Sigmoid colon (tissue), 6 donors: ENCODE measurements at regions not wholly inside any gene's neighbourhood (a gene's known extent, or its start where the extent isn't known, plus 50 kb on each side); places are given as distances from the start of the nearest gene placed in this dataset.
A peak's percentile ranks its signal among the peaks of the same experiment; 100 is the strongest.

Source experiments
- DNase-seq: peaks from one replicate; pipeline ENCODE4 v3.0.0-alpha.2; 2019
- H3K27ac ChIP-seq, 4 donors: fragments of 200-600 bp; sonication (generic); one replicate each; pipeline ENCODE4 v1.5.1; 2016 to 2019; ENCODE audit warnings: mild to moderate bottlenecking in 1 of 4
- H3K27me3 ChIP-seq, 3 donors: fragments of 200-600 bp; sonication (generic); one replicate each; pipeline ENCODE4 v1.5.1; 2019; ENCODE audit warnings: mild to moderate bottlenecking in 1 of 3
- H3K36me3 ChIP-seq, 4 donors: fragments of 200-600 bp; sonication (generic); one replicate each; pipeline ENCODE4 v1.5.1; 2016 to 2019
- H3K4me1 ChIP-seq, 4 donors: fragments of 200-600 bp; sonication (generic); one replicate each; pipeline ENCODE4 v1.5.1; 2017 to 2019
- H3K4me3 ChIP-seq, 4 donors: fragments of 200-600 bp; sonication (generic); one replicate each; pipeline ENCODE4 v1.5.1; 2017 to 2019; ENCODE audit warnings: mild to moderate bottlenecking in 2 of 4, moderate library complexity in 1 of 4
- H3K9me3 ChIP-seq, 4 donors: fragments of 200-600 bp in 3 of 4; sonication (generic) in 3 of 4; one replicate each; pipeline versions ENCODE4 v1.5.1 to v1.6.1; 2013 to 2019
- CTCF ChIP-seq, 4 experiments: fragments of 450-650 bp in 3 of 4; fragments of 200-600 bp in 1 of 4; IDR thresholded peaks; one replicate each; pipeline ENCODE4 v1.5.1; 2016 to 2019; ENCODE audit warnings: antibody characterized with exemption in 4 of 4, mild to moderate bottlenecking in 3 of 4, moderate library complexity in 2 of 4
- EP300 ChIP-seq, 4 donors: sonication (generic); formaldehyde crosslinking; IDR thresholded peaks; one replicate each; pipeline ENCODE4 v1.6.1; 2017; ENCODE audit warnings: antibody characterized with exemption in 4 of 4
- POLR2A ChIP-seq, 2 donors: fragments of 450-650 bp; IDR thresholded peaks; one replicate each; pipeline ENCODE4 v1.6.1; 2016; ENCODE audit warnings: antibody characterized with exemption in 2 of 2, mild to moderate bottlenecking in 2 of 2, moderate library complexity in 2 of 2
- POLR2AphosphoS5 ChIP-seq, 4 donors: sonication (generic); formaldehyde crosslinking; IDR thresholded peaks; one replicate each; pipeline ENCODE4 v1.6.1; 2017; ENCODE audit warnings: antibody characterized with exemption in 4 of 4
- WGBS, 2 donors: extraction: QIAGEN DNeasy Blood & Tissue Kit; methylation state at CpG; one replicate each; pipeline ENCODE4 v1.1.7; 2013; 5-methylcytosine and 5-hydroxymethylcytosine counted together
- intact Hi-C: fragments of 100-400 bp; cut with DNase I; formaldehyde crosslinking; loops from one replicate; pipeline ENCODE4 v1.15.1; 2023
- donor health status: healthy with polysubstance abuse.
- donor health status: healthy.

- 61 to 81% methylated on average over 24 of the region's 24 CpGs for WGBS, 2 donors
- intact Hi-C loops: no loop called here
- Histone ChIP-seq H3K9me3 (no peaks in the 10 kb centered on the region), H3K27ac (no peak overlapping the region), H3K4me1 (no peaks in the 10 kb centered on the region), H3K27me3 (no peaks in the 10 kb centered on the region), H3K4me3 (no peak overlapping the region), H3K36me3 (no peaks in the 10 kb centered on the region)
- peak; percentile 44 for DNase-seq
- no peak for TF ChIP-seq POLR2AphosphoS5 (IDR thresholded peaks at IDR 0.05)
- TF ChIP-seq POLR2A (IDR thresholded peaks at IDR 0.05): no peak
- TF ChIP-seq CTCF (IDR thresholded peaks at IDR 0.05): no peak
- TF ChIP-seq EP300 (IDR thresholded peaks at IDR 0.05): no peak
Measured at GRCh38 chr7:155885167-155886155, 73.2 kb upstream of the SHH start.

GRCh38 chr7:155884225-155885166, 72.2 kb upstream of the SHH start:
- WGBS, 2 donors: 90 to 95% methylated on average over 24 of the region's 24 CpGs

GRCh38 chr7:155883491-155884224, 71.4 kb upstream of the SHH start:
- TF ChIP-seq POLR2AphosphoS5 (IDR thresholded peaks at IDR 0.05): no peak
- TF ChIP-seq POLR2A (IDR thresholded peaks at IDR 0.05): no peak
- no peak for TF ChIP-seq CTCF (IDR thresholded peaks at IDR 0.05)
- TF ChIP-seq EP300 (IDR thresholded peaks at IDR 0.05): no peak

More at GRCh38 chr7:155884225-155885166, 72.2 kb upstream of the SHH start:
- no peaks in the 10 kb centered on the region for H3K27me3 ChIP-seq
- no peak overlapping the region for H3K4me3 ChIP-seq
- no peaks in the 10 kb centered on the region for H3K36me3 ChIP-seq
- no peak overlapping the region for H3K27ac ChIP-seq
- peak; percentile 56 for DNase-seq
- no peaks in the 10 kb centered on the region for H3K4me1 ChIP-seq
- intact Hi-C loops: no loop called here
- H3K9me3 ChIP-seq: no peaks in the 10 kb centered on the region
- no peak for TF ChIP-seq POLR2A (IDR thresholded peaks at IDR 0.05)
- TF ChIP-seq POLR2AphosphoS5 (IDR thresholded peaks at IDR 0.05): no peak
- TF ChIP-seq CTCF (IDR thresholded peaks at IDR 0.05): no peak
- TF ChIP-seq EP300 (IDR thresholded peaks at IDR 0.05): no peak

GRCh38 chr7:155882596-155882995, 70.3 kb upstream of the SHH start:
- Histone ChIP-seq H3K27me3 (no peaks in the 10 kb centered on the region), H3K9me3 (no peaks in the 10 kb centered on the region), H3K4me3 (no peak overlapping the region), H3K4me1 (no peaks in the 10 kb centered on the region), H3K27ac (no peak overlapping the region), H3K36me3 (no peaks in the 10 kb centered on the region)
- 87 to 96% methylated on average over 5 of the region's 5 CpGs for WGBS, 2 donors
- no peak for DNase-seq
- TF ChIP-seq EP300 (IDR thresholded peaks at IDR 0.05): no peak
- TF ChIP-seq POLR2AphosphoS5 (IDR thresholded peaks at IDR 0.05): no peak
- TF ChIP-seq CTCF (IDR thresholded peaks at IDR 0.05): no peak
- TF ChIP-seq POLR2A (IDR thresholded peaks at IDR 0.05): no peak
- intact Hi-C loops: no loop called here

More at GRCh38 chr7:155883491-155884224, 71.4 kb upstream of the SHH start:
- WGBS, 2 donors: 88 to 92% methylated on average over 16 of the region's 16 CpGs
- H3K9me3 ChIP-seq: no peaks in the 10 kb centered on the region
- no peak overlapping the region for H3K27ac ChIP-seq
- no peaks in the 10 kb centered on the region for H3K4me1 ChIP-seq
- intact Hi-C loops: no loop called here
- H3K27me3 ChIP-seq: no peaks in the 10 kb centered on the region
- DNase-seq: peak; percentile 37
- no peak overlapping the region for H3K4me3 ChIP-seq
- H3K36me3 ChIP-seq: no peaks in the 10 kb centered on the region
